Liver (tissue), 8 donors: ENCODE measurements at regions not wholly inside any gene's neighbourhood (a gene's known extent, or its start where the extent isn't known, plus 50 kb on each side); places are given as distances from the start of the nearest gene placed in this dataset.

Experiments used
- DNase-seq: peaks from one replicate; pipeline ENCODE4 v3.0.0-alpha.2; 2017; ENCODE audit warnings: low spot score
- H3K27ac ChIP-seq, 2 donors: one replicate each; pipeline ENCODE4 v1.7.0; 2013; ENCODE audit warnings: inconsistent platforms in 2 of 2, low read length in 2 of 2, control low read depth in 1 of 2, low read depth in 1 of 2, mild to moderate bottlenecking in 1 of 2
- H3K27me3 ChIP-seq, 4 donors: one replicate each; pipeline versions ENCODE4 v1.6.1 to v1.7.0; 2013; ENCODE audit warnings: low read length in 3 of 4, inconsistent platforms in 1 of 4, mild to moderate bottlenecking in 1 of 4, moderate library complexity in 1 of 4; ENCODE audit not compliant: control insufficient read depth in 4 of 4, insufficient read depth in 4 of 4
- H3K36me3 ChIP-seq, 4 donors: one replicate each; pipeline versions ENCODE4 v1.6.1 to v1.7.0; 2013; ENCODE audit warnings: low read length in 3 of 4, mild to moderate bottlenecking in 3 of 4, low read depth in 1 of 4, moderate library complexity in 1 of 4; ENCODE audit not compliant: control insufficient read depth in 4 of 4, insufficient read depth in 3 of 4
- H3K4me1 ChIP-seq, 4 donors: one replicate each; pipeline versions ENCODE4 v1.6.1 to v1.7.0; 2013; ENCODE audit warnings: low read length in 3 of 4, mild to moderate bottlenecking in 3 of 4, moderate library complexity in 1 of 4; ENCODE audit not compliant: control insufficient read depth in 4 of 4, insufficient read depth in 4 of 4
- H3K4me3 ChIP-seq, 3 donors: one replicate each; pipeline versions ENCODE4 v1.6.1 to v1.7.0; 2013; ENCODE audit warnings: low read length in 3 of 3, control low read depth in 1 of 3, low read depth in 1 of 3, mild to moderate bottlenecking in 1 of 3
- H3K9ac ChIP-seq, 2 donors: one replicate each; pipeline ENCODE4 v1.7.0; 2013; ENCODE audit warnings: low read length in 2 of 2, mild to moderate bottlenecking in 2 of 2, moderate library complexity in 2 of 2, control low read depth in 1 of 2, low read depth in 1 of 2
- H3K9me3 ChIP-seq, 4 donors: one replicate each; pipeline versions ENCODE4 v1.6.1 to v1.7.0; 2013; ENCODE audit warnings: low read length in 3 of 4; ENCODE audit not compliant: control insufficient read depth in 4 of 4
- ATF3 ChIP-seq: IDR thresholded peaks from 2 replicates; pipeline ENCODE4 v1.6.1; 2016; ENCODE audit warnings: antibody characterized with exemption
- CTCF ChIP-seq: fragments of 150-350 bp; IDR thresholded peaks from 2 replicates; pipeline ENCODE4 v1.5.1; 2017; ENCODE audit warnings: improper control_type of control experiment, low read depth, low read length; ENCODE audit not compliant: missing input control
- EGR1 ChIP-seq, 2 donors: IDR thresholded peaks; 2 replicates each; pipeline ENCODE4 v1.6.1; 2016 to 2018; ENCODE audit warnings: antibody characterized with exemption in 2 of 2, low read depth in 2 of 2
- FOXA2 ChIP-seq: IDR thresholded peaks from 2 replicates; pipeline ENCODE4 v1.6.1; 2016; ENCODE audit warnings: antibody characterized with exemption
- GABPA ChIP-seq, 2 donors: IDR thresholded peaks in 1 of 2; conservative IDR thresholded peaks in 1 of 2; 2 replicates each; pipeline ENCODE4 v1.6.1; 2016; ENCODE audit warnings: antibody characterized with exemption in 2 of 2, mild to moderate bottlenecking in 1 of 2, moderate library complexity in 1 of 2
- HNF4A ChIP-seq, 2 donors: conservative IDR thresholded peaks; 2 replicates each; pipeline ENCODE4 v1.6.1; 2016; ENCODE audit warnings: antibody characterized with exemption in 2 of 2, mild to moderate bottlenecking in 2 of 2
- HNF4G ChIP-seq: IDR thresholded peaks from 2 replicates; pipeline ENCODE4 v1.6.1; 2016; ENCODE audit warnings: antibody characterized with exemption
- JUND ChIP-seq, 2 donors: IDR thresholded peaks; 2 replicates each; pipeline ENCODE4 v1.6.1; 2016; ENCODE audit warnings: antibody characterized with exemption in 2 of 2
- MAX ChIP-seq: IDR thresholded peaks from 2 replicates; pipeline ENCODE4 v1.6.1; 2016; ENCODE audit warnings: antibody characterized with exemption
- NR2F2 ChIP-seq: IDR thresholded peaks from 2 replicates; pipeline ENCODE4 v1.6.1; 2016; ENCODE audit warnings: antibody characterized with exemption
- RAD21 ChIP-seq, 2 donors: IDR thresholded peaks; 2 replicates each; pipeline ENCODE4 v1.6.1; 2016; ENCODE audit warnings: antibody characterized with exemption in 2 of 2, mild to moderate bottlenecking in 2 of 2
- REST ChIP-seq: IDR thresholded peaks from 2 replicates; pipeline ENCODE4 v1.6.1; 2016; ENCODE audit warnings: antibody characterized with exemption, mild to moderate bottlenecking
- RXRA ChIP-seq, 2 donors: IDR thresholded peaks; 2 replicates each; pipeline ENCODE4 v1.6.1; 2017 to 2018; ENCODE audit warnings: antibody characterized with exemption in 2 of 2, mild to moderate bottlenecking in 1 of 2
- SP1 ChIP-seq: IDR thresholded peaks from 2 replicates; pipeline ENCODE4 v1.6.1; 2018; ENCODE audit warnings: antibody characterized with exemption, mild to moderate bottlenecking
- TAF1 ChIP-seq: conservative IDR thresholded peaks from 2 replicates; pipeline ENCODE4 v1.6.1; 2016; ENCODE audit warnings: antibody characterized with exemption, mild to moderate bottlenecking
- ZBTB33 ChIP-seq: IDR thresholded peaks from 2 replicates; pipeline ENCODE4 v1.6.1; 2016; ENCODE audit warnings: antibody characterized with exemption
- WGBS: extraction: QIAGEN DNeasy Blood & Tissue Kit; methylation state at CpG from one replicate; pipeline ENCODE4 v1.1.7; 2013; 5-methylcytosine and 5-hydroxymethylcytosine counted together
- donor health status: healthy.
- donor health status: healthy.
- donor health status: healthy.
- donor health status: healthy.
- donor health status: healthy.

- WGBS: 74% methylated on average over 2 of the region's 2 CpGs
- Histone ChIP-seq H3K36me3 (no peaks in the 10 kb centered on the region), H3K27ac (no peak overlapping the region), H3K9ac (no peak overlapping the region), H3K4me3 (no peak overlapping the region), H3K9me3 (no peaks in the 10 kb centered on the region), H3K27me3 (no peaks in the 10 kb centered on the region), H3K4me1 (no peaks in the 10 kb centered on the region)
- TF ChIP-seq ATF3 (no peak), EGR1 (IDR thresholded peaks at IDR 0.05; ENCODE audit: low read depth in 2 of 2) (no peak)
- no peak for DNase-seq
These were observed 170.5 kb upstream of the SLC39A10 start for GRCh38 chr2:195486520-195486919.

GRCh38 chr2:195482010-195482409 is 175.0 kb upstream of the SLC39A10 start:
- Histone ChIP-seq H3K9me3 (no peaks in the 10 kb centered on the region), H3K27ac (no peak overlapping the region), H3K27me3 (peaks cover 0 to 5% (median 0%) of the 10 kb centered on the region in 4 donors), H3K9ac (no peak overlapping the region), H3K4me1 (no peaks in the 10 kb centered on the region), H3K4me3 (no peak overlapping the region), H3K36me3 (no peaks in the 10 kb centered on the region)
- TF ChIP-seq HNF4A (conservative IDR thresholded peaks at IDR 0.05) (no peak), RXRA (IDR thresholded peaks at IDR 0.05) (no peak), JUND (IDR thresholded peaks at IDR 0.05) (no peak), TAF1 (no peak), ATF3 (no peak), SP1 (no peak)
- DNase-seq: no peak
- 50% methylated on average over 1 of the region's 1 CpG for WGBS

GRCh38 chr2:195480121-195480520 is 176.9 kb upstream of the SLC39A10 start:
- H3K9ac ChIP-seq: no peak overlapping the region
- no peak overlapping the region for H3K27ac ChIP-seq
- no peaks in the 10 kb centered on the region for H3K36me3 ChIP-seq
- peaks cover 0 to 5% (median 3%) of the 10 kb centered on the region in 4 donors for H3K27me3 ChIP-seq
- no peak for DNase-seq
- no peaks in the 10 kb centered on the region for H3K9me3 ChIP-seq
- H3K4me3 ChIP-seq: no peak overlapping the region
- no peaks in the 10 kb centered on the region for H3K4me1 ChIP-seq
- no peak for TF ChIP-seq FOXA2
- no peak for TF ChIP-seq TAF1
- no peak for TF ChIP-seq JUND (IDR thresholded peaks at IDR 0.05)
- no peak for TF ChIP-seq ZBTB33
- TF ChIP-seq CTCF: no peak
- TF ChIP-seq ATF3: no peak
- no peak for TF ChIP-seq HNF4G
- no peak for TF ChIP-seq NR2F2
- no peak for TF ChIP-seq SP1
- no peak for TF ChIP-seq RXRA (IDR thresholded peaks at IDR 0.05)
- TF ChIP-seq RAD21 (IDR thresholded peaks at IDR 0.05): no peak
- TF ChIP-seq HNF4A (conservative IDR thresholded peaks at IDR 0.05): no peak
- TF ChIP-seq EGR1 (IDR thresholded peaks at IDR 0.05; ENCODE audit: low read depth in 2 of 2): no peak
- TF ChIP-seq GABPA (IDR thresholded peaks at IDR 0.05 in 1 of 2, conservative IDR thresholded peaks at IDR 0.05 in 1 of 2): no peak
- no peak for TF ChIP-seq REST
- TF ChIP-seq MAX: no peak
